ENCODE measurements at regions not wholly inside any gene's neighbourhood (a gene's known extent, or its start where the extent isn't known, plus 50 kb on each side); places are given as distances from the start of the nearest gene placed in this dataset.

GRCh38 chr4:115515772-115516171 lies 402.4 kb upstream of the NDST4 start:
- BruUV-seq (replicated peaks), result no TSS peak
- POLR2A ChIA-PET, result no interaction called here
- no peaks in the 10 kb centered on the region for H3K79me2 ChIP-seq (ENCODE audit: insufficient read depth, low read length)
- no peak overlapping the region for H2AFZ ChIP-seq (ENCODE audit: low read length)
- 4% methylated on average over 2 of the region's 2 CpGs for WGBS (ENCODE audit: low lambda C conversion rate)
- intact Hi-C loops (cut with micrococcal nuclease; ENCODE audit: unreplicated experiment), result no loop called here
- no peaks in the 10 kb centered on the region for H3K36me3 ChIP-seq (replicated peaks in 1 of 2; ENCODE audit: control insufficient read depth in 1 of 2, insufficient read depth in 2 of 2, low read length in 2 of 2)
- no peak for DNase-seq (ENCODE audit: low spot score)
- no peak overlapping the region for H3K27ac ChIP-seq (ENCODE audit: extremely low read length, insufficient read depth, low read length)
- in situ Hi-C loops (cut with HindIII; ENCODE audit: extremely low pct_ligation_motif_present, low pct_unique_long_range_greater_than_20kb), result no loop called here
- CTCF ChIA-PET (ENCODE audit: low intra/inter-chr PET ratio, low total read pairs), result no interaction called here
- H3K4me3 ChIP-seq (replicated peaks in 1 of 3; ENCODE audit: insufficient read depth in 1 of 3, low read depth in 2 of 3, low read length in 3 of 3), result no peak overlapping the region
- FAIRE-seq, result no peak
- no peak overlapping the region for H3K9ac ChIP-seq (ENCODE audit: insufficient read depth, low read depth, low read length)
- no peaks in the 10 kb centered on the region for H3K9me3 ChIP-seq (ENCODE audit: low read length)
- no peak for ATAC-seq
- H3K4me1 ChIP-seq (ENCODE audit: insufficient read depth, low read length), result no peaks in the 10 kb centered on the region
- no peak overlapping the region for H3K4me2 ChIP-seq (ENCODE audit: low read depth, low read length)
- H3K27me3 ChIP-seq (ENCODE audit: control insufficient read depth in 1 of 2, insufficient read depth in 2 of 2, low read length in 2 of 2), result no peaks in the 10 kb centered on the region
- H4K20me1 ChIP-seq (ENCODE audit: insufficient read depth, low read length), result no peaks in the 10 kb centered on the region
- TF ChIP-seq NR2F2 (IDR thresholded peaks at IDR 0.05; ENCODE audit: borderline replicate concordance, low read depth), result no peak
- TF ChIP-seq SRSF1 (optimal IDR thresholded peaks at IDR 0.05; ENCODE audit: low read depth, low read length), result no peak
- TF ChIP-seq BRCA1 (CRISPR knock-in tag; IDR thresholded peaks at IDR 0.05), result no peak
- TF ChIP-seq PAF1 (CRISPR knock-in tag; IDR thresholded peaks at IDR 0.05), result no peak
- TF ChIP-seq ZC3H4 (CRISPR knock-in tag; IDR thresholded peaks at IDR 0.05; ENCODE audit: borderline replicate concordance), result no peak
- TF ChIP-seq ZHX2 (IDR thresholded peaks at IDR 0.05; ENCODE audit: low read depth), result no peak
- TF ChIP-seq ZHX2 (CRISPR knock-in tag; IDR thresholded peaks at IDR 0.05; ENCODE audit: borderline replicate concordance), result no peak

Measured in HepG2 (cell line).